Colon (tissue), 2 donors: ENCODE measurements at regions not wholly inside any gene's neighbourhood (a gene's known extent, or its start where the extent isn't known, plus 50 kb on each side); places are given as distances from the start of the nearest gene placed in this dataset.
"Not testable (repeated sequence)": the region's sequence is repeated elsewhere in the genome, so short reads cannot be mapped to it uniquely, and the experiment has no call there.

Experiments used
- FAIRE-seq: peaks from 2 replicates; lab custom pipeline; 2012; peaks lifted over from hg19 to GRCh38; lab: Jason Lieb, UNC
- donor health status: control.
- donor health status: control.

DNA sequence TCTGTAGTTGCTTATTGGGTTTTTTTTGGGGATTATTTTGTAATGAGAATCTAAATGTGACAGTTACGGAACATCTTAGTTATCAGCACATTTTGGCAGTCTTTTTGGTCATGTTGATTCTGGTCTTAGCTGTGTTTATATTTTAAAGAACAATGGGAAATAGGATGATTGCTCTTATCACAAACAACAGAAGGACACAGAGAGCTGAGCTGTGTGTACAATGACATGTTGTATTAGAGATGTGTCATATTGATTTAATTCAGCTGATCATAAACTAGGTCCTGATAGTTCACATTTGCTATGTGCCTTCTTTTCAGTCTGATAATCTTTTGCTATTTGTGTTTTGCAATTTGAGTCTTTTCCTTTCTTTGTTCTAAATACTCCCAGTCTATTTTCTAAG lies 781.7 kb downstream of the TRHDE start:
- no peak for FAIRE-seq

DNA sequence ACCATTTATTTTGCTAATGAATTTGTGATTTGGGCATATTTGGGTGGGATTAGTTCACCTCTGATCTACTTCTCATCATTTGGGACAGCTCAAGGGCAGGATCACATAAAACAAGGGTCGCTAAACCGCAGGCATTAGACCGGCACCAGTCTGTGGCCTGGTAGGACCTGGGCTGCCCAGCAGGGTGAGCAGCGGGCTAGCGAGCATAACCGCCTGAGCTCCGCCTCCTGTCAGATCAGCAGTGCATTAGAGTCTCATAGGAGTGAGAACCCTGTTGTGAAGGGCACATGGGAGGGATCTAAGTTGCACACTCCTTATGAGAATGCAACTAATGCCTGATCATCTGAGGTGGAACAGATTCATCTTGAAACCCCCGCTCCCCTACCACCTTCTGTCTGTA lies 785.3 kb downstream of the TRHDE start:
- FAIRE-seq = no peak

DNA sequence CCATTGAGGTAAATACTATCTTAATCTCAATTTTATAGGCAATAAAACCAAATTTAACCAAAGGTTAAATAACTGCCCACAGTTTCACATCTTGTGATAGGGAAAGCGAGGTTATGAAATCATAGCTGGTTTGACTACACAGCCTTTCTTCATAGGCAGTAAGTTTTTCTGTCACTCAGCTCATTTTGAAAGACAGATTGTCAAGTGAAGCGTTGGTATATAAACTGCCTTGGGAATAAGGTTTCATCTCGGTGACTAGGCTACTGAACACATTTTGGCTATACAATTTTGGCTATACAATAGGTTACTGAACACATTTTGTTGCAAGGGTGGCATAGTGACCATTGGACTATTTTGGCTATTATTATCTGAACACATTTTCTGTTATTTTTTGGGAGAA lies 793.7 kb downstream of the TRHDE start:
- no peak for FAIRE-seq

DNA sequence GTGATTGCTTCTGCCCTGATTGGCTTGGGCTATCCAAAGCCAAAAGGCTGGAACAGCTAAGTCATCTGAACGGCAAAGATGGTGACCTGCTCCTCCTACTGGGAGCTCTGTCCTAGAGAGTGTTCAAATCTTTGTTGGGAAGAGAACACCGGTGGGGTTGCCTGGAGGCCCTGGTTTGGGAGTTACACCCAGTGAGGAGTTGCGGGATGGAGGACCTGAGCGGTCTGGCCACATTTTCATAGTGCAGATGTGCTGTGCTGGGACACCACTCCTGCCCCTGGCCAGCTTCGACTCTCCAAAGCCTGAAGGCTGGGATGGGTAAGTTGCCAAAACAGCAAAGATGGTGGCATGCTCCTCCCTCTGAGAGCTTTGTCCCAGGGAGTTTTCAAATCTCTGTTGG lies 795.4 kb downstream of the TRHDE start:
- FAIRE-seq = no peak

DNA sequence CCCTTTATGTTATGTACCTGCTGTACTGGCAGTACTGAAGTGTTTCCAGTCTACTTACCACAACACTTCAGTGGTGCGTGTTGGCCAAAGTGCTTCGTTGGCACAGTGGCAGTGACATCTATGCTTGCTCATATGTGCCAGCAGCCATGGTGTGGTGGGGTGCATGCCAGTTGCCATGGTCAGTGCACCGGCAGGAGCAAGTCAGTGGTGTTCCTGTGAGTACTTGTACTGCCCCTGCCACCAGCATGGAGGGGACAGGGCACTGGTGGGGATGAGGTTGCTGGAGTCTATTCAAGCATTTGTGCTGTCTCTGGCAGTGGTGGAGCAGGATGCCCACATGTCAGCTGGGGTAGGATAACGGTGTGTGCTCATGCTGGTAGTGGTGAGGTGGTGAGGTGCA lies 800.0 kb downstream of the TRHDE start:
- FAIRE-seq = no peak

DNA sequence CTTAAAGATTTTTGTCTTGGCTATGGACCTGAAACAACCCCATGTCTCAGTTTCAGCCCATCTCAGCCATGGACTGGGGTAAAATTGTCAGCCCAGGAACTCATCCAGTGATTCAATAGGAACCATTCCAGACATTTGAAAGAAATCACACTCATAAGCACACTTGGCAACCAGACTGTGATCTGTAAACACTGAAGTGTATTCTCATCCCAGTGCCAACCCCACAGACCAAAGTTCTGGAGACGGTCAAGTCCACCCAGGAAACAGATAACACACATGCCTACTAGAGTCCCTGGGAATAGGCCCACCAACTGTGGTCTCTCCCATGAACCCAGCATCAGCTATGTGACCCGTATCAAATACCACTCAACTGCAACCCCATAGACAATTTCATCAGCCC lies 804.6 kb downstream of the TRHDE start:
- FAIRE-seq = no peak

DNA sequence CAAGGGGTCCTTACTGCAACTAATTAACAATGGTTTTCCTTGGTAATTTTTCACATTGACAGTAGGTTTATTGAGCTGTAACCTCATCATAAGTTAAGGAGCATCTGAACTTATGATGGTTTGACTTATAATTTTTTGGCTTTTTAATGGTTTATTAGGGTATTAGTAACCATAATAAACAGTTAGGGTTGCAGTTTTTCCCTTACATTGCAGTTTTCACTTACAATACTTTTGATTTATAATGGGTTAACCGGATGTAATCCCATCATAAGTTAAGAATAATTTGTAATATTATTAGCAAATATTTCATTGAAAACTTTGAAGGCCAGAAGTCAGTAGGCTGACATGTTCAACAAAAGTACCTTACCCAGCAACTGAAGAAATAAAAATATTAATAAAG lies 811.6 kb downstream of the TRHDE start:
- no peak for FAIRE-seq

DNA sequence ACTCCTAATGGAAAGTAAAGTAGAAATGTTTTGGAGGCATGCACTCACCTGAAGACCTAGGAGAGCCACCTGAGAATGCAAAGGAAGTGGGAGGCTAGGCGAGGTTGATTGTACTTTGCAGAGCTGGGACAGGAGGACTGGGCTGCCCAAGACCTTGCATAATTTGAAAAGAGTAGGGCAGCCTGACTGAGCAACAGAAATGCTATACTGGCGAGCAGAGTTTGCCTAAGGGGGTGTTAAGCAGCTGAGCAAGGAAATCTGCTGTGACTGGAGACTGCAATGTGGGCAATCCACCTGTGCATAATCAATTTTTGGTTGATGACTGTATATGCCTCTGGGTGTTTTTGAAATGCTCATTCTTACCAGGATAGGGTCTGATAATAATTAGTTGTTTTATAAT lies 834.1 kb downstream of the TRHDE start:
- no peak for FAIRE-seq

DNA sequence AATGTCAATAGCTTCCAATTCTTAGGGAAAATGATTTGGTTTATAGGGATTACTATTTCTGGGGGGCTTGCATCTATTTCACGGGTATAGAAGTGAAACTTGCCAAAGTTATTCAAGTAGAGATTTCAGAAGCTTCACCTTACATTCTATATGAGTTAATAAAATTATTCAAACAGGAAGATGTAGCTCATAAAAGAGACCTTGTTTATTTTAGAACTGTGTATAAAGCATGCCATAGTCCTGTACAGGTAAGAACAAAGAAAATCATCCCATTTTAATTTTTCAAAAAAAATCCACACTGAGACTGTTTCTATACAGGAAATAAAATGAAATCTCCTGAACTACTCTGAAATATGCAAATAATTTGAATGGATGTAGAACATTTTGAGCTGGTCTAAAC lies 834.7 kb downstream of the TRHDE start:
- FAIRE-seq = no peak

DNA sequence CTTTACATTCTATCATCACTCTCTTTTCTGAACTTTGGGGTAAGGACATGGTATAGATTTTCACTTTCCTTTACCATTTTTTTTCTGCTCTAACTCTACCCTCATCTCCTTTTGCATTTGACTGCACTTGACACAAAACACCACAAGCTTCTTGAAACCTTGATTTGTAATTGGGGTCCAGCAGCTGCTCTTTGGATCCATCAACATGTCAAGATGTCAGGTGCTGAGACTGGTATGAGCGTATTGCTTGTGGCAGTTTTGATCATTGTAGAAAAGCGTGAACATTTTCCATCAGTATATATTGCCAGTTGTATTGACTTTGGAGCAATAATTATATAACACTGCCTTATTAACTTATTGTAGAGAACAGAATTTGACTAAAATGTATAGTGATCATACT lies 838.6 kb downstream of the TRHDE start:
- FAIRE-seq = no peak

DNA sequence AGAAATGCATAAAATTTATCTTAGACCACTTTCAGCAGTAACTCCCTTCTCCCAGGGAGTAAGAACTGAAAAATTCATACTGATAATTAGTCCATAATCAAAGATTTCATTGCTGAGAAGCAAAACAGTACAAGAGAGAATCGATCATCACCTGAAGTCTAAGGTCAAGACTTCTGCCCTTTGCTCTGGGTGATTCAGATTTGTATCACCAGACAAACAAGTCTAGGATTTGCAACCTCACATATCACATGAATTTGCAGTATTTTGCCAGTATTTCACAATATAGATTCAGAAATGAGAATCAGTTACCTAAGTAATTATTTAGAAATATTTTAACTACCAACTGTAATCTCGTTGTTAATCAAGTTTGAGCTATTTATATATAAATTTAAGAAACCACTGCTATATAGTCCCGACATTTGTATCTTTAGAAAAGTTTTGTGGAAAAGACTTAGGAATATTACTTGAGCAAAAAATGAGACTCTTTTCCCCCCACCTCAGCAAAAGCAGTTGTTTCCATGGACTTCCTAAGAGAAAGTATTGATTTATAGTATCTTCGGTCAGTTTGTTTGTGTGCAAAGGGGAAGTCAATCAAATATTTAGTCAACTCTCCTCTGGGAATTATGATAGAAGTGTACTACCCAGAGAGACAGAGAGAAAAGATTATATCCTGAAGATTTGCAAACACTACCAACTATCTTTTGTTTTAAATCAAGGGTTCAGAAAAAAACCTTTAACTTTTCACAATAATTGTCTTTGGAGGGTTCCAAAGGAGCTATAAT lies 840.1 kb downstream of the TRHDE start:
- FAIRE-seq = no peak

DNA sequence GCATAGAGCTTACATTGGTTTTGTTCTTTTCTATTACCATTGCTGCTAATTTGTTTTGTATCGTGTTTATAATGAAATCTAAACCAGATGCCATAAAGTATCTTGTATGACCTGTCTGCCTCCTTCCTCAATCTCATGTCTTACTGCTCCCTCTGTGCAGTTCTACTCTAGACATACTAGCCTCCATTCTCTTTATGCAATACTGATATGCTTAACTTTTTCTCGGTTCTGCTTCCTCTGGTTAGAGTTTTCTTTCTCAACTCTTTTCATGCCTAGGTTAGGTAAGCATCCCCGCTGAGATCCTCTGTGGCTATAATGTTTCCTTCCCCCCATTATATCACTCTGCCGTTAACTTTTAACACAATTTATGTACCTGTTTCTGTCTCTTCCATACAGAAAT lies 852.3 kb downstream of the TRHDE start:
- no peak for FAIRE-seq

DNA sequence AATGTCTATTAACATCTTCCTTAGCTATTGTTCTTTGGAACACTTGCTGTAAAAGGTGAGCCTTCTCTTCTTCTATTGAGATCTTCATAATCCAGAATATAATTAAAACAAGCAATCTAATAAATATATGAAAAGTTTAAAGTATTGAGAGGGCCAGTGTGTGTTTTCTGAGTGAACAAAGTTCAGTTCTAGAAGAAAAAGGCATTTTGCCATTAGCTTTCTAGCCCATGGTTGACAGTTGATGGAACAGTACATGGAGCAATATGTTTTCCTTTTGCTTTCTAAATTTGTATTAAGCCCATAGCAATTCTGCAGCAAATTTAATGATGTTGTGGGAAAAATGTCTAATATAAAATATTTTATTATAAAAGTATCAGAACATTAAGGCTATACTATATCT lies 853.0 kb downstream of the TRHDE start:
- no peak for FAIRE-seq

DNA sequence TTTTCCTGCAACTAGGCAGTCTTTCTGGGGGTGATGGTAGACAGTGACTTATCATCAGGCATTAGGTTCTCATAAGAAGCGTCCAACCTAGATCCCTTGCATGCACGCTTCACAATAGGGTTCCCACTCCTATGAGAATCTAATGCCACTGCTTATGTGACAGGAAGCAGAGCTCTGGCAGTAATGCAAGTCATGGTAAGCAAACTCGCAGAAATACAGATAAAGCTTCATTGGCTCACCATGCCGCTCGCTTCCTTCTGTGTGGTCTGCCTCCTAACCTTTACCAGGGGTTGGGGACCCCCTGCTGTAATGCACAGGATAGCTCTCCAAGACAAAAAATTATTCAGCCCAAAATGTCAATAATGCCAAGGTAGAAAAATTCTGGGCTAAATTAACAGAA lies 864.2 kb downstream of the TRHDE start:
- no peak for FAIRE-seq

DNA sequence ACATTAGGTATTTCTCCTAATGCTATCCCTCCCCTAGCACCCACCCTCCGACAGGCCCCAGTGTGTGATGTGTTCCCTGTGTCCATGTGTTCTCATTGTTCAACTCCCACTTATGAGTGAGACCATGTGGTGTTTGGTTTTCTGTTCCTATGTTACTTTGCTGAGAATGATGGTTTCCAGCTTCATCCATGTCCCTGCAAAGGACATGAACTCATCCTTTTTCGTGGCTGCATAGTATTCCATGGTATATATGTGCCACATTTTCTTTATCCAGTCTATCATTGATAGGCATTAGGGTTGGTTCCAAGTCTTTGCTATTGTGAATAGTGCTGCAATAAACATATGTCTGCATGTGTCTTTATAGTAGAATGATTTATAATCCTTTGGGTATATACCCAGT lies 867.5 kb downstream of the TRHDE start:
- FAIRE-seq = not testable (repeated sequence)

DNA sequence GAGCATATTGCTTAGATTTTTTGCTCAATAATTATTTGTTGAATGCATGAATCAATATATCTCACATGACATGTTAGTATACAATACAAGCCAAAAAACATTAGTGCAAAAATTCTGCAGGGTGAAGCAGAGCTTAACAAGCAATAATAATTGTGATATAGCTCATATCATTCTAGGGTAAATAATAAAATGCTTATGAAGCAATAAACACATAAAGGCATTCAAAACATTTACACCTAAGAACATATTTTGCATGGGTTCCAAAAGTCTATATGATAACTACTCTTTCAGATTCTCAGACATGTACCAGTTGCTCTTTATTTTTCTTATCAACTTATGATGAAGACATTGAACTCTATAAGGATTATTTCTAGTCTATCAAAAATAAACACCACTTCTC lies 886.2 kb downstream of the TRHDE start:
- FAIRE-seq = no peak

DNA sequence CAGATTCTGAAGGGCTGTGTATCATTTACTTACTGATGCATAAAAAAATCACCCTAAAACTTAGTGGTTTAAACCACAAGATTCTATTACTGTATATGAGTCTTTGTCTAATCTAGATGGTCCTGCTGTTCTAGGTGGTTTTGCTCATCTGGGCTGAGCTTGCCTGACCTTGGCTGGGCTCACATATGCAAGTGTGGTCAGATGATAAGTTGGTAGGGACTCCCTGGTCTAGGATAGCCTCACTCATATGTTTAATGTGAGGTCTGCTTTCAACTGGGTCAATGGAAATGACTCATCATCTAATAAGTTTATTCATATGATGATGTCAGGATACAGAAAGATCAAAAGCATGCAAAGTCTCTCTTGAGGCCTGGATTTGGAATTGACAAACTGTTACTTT lies 887.8 kb downstream of the TRHDE start:
- no peak for FAIRE-seq

DNA sequence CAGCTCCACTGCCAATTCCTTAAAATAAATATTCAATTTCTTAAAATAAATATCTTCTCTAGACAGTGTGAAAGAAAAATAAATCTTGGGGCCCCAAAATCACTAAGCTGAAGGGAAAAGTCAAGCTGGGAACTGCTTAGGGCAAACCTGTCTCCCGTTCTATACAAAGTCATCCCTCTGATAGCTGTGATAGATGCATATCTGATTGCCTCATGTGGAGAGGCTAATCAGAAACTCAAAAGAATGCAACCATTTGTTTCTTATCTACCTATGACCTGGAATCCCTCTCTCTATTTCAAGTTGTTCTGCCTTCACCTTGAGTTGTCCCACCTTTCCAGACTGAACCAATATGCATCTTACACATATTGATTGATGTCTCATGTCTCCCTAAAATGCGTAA lies 889.8 kb downstream of the TRHDE start:
- no peak for FAIRE-seq

DNA sequence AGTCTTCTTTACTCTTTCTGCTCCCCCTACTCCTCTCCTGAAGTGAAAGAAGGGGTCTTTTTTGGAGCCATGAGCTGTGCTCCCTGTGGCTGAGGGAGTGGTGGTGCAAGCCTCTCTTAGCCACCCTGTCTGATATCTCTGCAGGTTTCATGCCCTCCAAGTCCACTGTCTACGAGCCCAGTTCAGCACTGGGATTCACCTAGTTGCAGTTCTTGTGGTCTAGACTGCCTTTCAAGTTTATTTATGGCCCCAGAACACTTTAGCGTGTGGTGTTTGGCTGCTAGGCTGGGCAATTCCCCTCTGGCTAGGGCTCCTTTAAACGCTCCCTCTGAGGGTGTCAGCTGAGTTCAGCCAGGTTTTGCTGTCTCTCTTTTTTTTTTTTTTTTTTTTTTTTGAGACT lies 908.6 kb downstream of the TRHDE start:
- FAIRE-seq = no peak

DNA sequence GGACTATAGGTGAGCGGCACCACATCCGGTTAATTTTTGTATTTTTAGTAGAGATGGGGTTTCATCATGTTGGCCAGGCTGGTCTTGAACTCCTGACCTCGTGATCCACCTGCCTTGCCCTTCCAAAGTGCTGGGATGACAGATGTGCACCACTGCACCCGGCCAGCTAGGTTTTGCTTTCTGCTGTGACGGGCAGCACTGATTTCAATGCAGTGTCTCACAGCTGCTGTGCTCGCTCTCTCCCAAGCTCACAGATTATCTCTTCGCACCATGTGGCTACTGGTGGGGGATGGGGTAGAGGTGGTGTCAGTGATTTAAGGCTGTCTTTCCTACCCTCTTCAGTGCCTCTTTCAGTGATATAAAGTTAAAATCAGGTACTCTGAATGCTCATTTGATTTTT lies 909.1 kb downstream of the TRHDE start:
- FAIRE-seq = no peak

DNA sequence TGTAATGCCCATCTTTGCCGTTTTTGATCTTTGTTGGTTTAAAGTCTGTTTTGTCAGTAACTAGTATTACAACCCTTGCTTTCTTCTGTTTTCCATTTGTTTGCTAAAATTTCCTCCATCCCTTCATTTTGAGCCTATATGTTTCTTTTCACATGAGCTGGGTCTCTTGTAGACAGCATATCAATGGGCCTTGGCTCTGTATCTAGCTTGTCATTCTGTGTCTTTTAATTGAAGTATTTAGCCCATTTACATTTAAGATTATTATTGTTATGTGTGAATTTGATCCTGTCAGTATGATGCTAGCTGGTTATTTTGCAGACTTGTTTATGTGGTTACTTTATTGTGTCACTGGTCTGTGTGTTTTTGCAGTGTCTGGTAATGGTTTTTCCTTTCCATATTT lies 913.2 kb downstream of the TRHDE start:
- FAIRE-seq = no peak

DNA sequence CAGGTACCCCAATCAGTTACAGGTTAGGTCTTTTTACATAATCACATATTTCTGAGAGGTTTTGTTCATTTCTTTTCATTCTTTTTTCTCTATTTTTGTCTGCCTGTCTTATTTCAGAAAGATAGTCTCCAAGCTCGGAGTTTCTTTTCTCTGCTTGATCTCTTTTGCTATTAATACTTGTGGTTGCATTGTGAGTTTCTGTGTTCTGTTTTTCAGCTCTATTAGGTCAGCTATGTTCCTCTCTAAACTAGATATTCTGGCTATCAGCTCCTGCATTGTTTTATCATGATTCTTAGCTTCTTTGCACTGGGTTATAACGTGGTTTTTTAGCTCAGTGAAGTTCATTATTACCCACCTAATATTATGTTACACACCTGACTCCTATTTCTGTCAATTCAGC lies 914.1 kb downstream of the TRHDE start:
- no peak for FAIRE-seq

DNA sequence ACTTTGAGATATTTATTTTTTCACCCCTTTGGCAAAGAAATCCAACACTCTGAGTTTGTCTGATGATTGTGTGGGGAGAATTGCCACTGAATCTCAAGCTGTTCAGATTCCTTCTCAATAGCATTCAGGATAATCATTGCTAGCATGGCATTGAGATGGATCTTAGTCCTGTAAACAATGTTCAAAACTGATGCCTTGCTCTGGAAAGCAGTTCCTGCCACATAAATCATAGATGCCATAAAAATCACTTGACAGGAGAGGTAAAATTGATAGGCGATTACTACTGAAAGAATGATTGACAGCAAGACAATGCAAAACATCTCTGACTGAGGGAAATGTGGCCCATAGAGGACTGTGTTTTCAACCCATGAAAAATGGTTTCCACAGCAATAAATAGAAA lies 915.6 kb downstream of the TRHDE start:
- FAIRE-seq = no peak

DNA sequence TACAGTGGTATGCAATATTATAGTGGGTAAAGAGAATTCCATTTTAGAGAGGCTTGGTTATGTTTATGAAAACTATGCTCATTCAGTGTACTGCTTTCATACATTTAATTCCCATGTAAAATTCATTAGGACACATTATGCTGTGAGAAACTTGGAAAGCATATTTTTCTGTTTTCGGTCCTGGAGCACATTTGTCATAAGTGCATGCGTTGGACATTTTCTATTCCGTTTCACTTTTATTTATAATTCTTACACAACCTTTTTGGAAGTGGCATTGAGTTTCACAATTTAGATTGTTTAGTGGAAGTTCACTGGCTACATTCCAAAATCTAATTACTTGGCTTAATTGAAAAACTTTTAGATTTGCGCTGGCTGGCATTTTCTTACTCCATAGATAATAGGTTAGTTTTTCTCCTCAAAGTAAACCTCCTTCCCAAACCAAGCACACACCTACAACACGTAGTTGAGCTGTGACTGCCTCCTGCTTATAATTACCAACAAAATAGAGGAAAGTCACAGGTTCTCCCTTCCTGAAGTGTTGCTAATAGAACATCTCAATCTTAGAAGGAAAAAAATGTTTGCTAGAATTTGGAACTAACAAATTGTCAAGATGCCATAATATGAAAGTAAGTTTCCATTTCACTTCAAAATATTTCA lies 938.5 kb downstream of the TRHDE start:
- FAIRE-seq = no peak
